Liver (tissue), 8 donors: ENCODE measurements at regions not wholly inside any gene's neighbourhood (a gene's known extent, or its start where the extent isn't known, plus 50 kb on each side); places are given as distances from the start of the nearest gene placed in this dataset.

Source experiments
- DNase-seq: peaks from one replicate; pipeline ENCODE4 v3.0.0-alpha.2; 2017; ENCODE audit warnings: low spot score
- H3K27ac ChIP-seq, 2 donors: one replicate each; pipeline ENCODE4 v1.7.0; 2013; ENCODE audit warnings: inconsistent platforms in 2 of 2, low read length in 2 of 2, control low read depth in 1 of 2, low read depth in 1 of 2, mild to moderate bottlenecking in 1 of 2
- H3K27me3 ChIP-seq, 4 donors: one replicate each; pipeline versions ENCODE4 v1.6.1 to v1.7.0; 2013; ENCODE audit warnings: low read length in 3 of 4, inconsistent platforms in 1 of 4, mild to moderate bottlenecking in 1 of 4, moderate library complexity in 1 of 4; ENCODE audit not compliant: control insufficient read depth in 4 of 4, insufficient read depth in 4 of 4
- H3K36me3 ChIP-seq, 4 donors: one replicate each; pipeline versions ENCODE4 v1.6.1 to v1.7.0; 2013; ENCODE audit warnings: low read length in 3 of 4, mild to moderate bottlenecking in 3 of 4, low read depth in 1 of 4, moderate library complexity in 1 of 4; ENCODE audit not compliant: control insufficient read depth in 4 of 4, insufficient read depth in 3 of 4
- H3K4me1 ChIP-seq, 4 donors: one replicate each; pipeline versions ENCODE4 v1.6.1 to v1.7.0; 2013; ENCODE audit warnings: low read length in 3 of 4, mild to moderate bottlenecking in 3 of 4, moderate library complexity in 1 of 4; ENCODE audit not compliant: control insufficient read depth in 4 of 4, insufficient read depth in 4 of 4
- H3K4me3 ChIP-seq, 3 donors: one replicate each; pipeline versions ENCODE4 v1.6.1 to v1.7.0; 2013; ENCODE audit warnings: low read length in 3 of 3, control low read depth in 1 of 3, low read depth in 1 of 3, mild to moderate bottlenecking in 1 of 3
- H3K9ac ChIP-seq, 2 donors: one replicate each; pipeline ENCODE4 v1.7.0; 2013; ENCODE audit warnings: low read length in 2 of 2, mild to moderate bottlenecking in 2 of 2, moderate library complexity in 2 of 2, control low read depth in 1 of 2, low read depth in 1 of 2
- H3K9me3 ChIP-seq, 4 donors: one replicate each; pipeline versions ENCODE4 v1.6.1 to v1.7.0; 2013; ENCODE audit warnings: low read length in 3 of 4; ENCODE audit not compliant: control insufficient read depth in 4 of 4
- EGR1 ChIP-seq, 2 donors: IDR thresholded peaks; 2 replicates each; pipeline ENCODE4 v1.6.1; 2016 to 2018; ENCODE audit warnings: antibody characterized with exemption in 2 of 2, low read depth in 2 of 2
- FOXA1 ChIP-seq: IDR thresholded peaks from 2 replicates; pipeline ENCODE4 v1.6.1; 2016; ENCODE audit warnings: antibody characterized with exemption
- FOXA2 ChIP-seq: IDR thresholded peaks from 2 replicates; pipeline ENCODE4 v1.6.1; 2016; ENCODE audit warnings: antibody characterized with exemption
- GABPA ChIP-seq, 2 donors: IDR thresholded peaks in 1 of 2; conservative IDR thresholded peaks in 1 of 2; 2 replicates each; pipeline ENCODE4 v1.6.1; 2016; ENCODE audit warnings: antibody characterized with exemption in 2 of 2, mild to moderate bottlenecking in 1 of 2, moderate library complexity in 1 of 2
- HNF4A ChIP-seq, 2 donors: conservative IDR thresholded peaks; 2 replicates each; pipeline ENCODE4 v1.6.1; 2016; ENCODE audit warnings: antibody characterized with exemption in 2 of 2, mild to moderate bottlenecking in 2 of 2
- HNF4G ChIP-seq: IDR thresholded peaks from 2 replicates; pipeline ENCODE4 v1.6.1; 2016; ENCODE audit warnings: antibody characterized with exemption
- JUND ChIP-seq, 2 donors: IDR thresholded peaks; 2 replicates each; pipeline ENCODE4 v1.6.1; 2016; ENCODE audit warnings: antibody characterized with exemption in 2 of 2
- NR2F2 ChIP-seq: IDR thresholded peaks from 2 replicates; pipeline ENCODE4 v1.6.1; 2016; ENCODE audit warnings: antibody characterized with exemption
- RAD21 ChIP-seq, 2 donors: IDR thresholded peaks; 2 replicates each; pipeline ENCODE4 v1.6.1; 2016; ENCODE audit warnings: antibody characterized with exemption in 2 of 2, mild to moderate bottlenecking in 2 of 2
- RXRA ChIP-seq, 2 donors: IDR thresholded peaks; 2 replicates each; pipeline ENCODE4 v1.6.1; 2017 to 2018; ENCODE audit warnings: antibody characterized with exemption in 2 of 2, mild to moderate bottlenecking in 1 of 2
- SP1 ChIP-seq: IDR thresholded peaks from 2 replicates; pipeline ENCODE4 v1.6.1; 2018; ENCODE audit warnings: antibody characterized with exemption, mild to moderate bottlenecking
- TAF1 ChIP-seq: conservative IDR thresholded peaks from 2 replicates; pipeline ENCODE4 v1.6.1; 2016; ENCODE audit warnings: antibody characterized with exemption, mild to moderate bottlenecking
- YY1 ChIP-seq: IDR thresholded peaks from 2 replicates; pipeline ENCODE4 v1.6.1; 2016; ENCODE audit warnings: antibody characterized with exemption, mild to moderate bottlenecking
- WGBS: extraction: QIAGEN DNeasy Blood & Tissue Kit; methylation state at CpG from one replicate; pipeline ENCODE4 v1.1.7; 2013; 5-methylcytosine and 5-hydroxymethylcytosine counted together
- TF ChIP-seq, protein P1 (sequence below): IDR thresholded peaks from 2 replicates; pipeline ENCODE4 v1.6.1; 2016; ENCODE audit warnings: antibody characterized with exemption
- TF ChIP-seq, protein P2 (sequence below): IDR thresholded peaks from 2 replicates; pipeline ENCODE4 v1.6.1; 2016; ENCODE audit warnings: antibody characterized with exemption
- TF ChIP-seq, protein P3 (sequence below): IDR thresholded peaks from 2 replicates; pipeline ENCODE4 v1.6.1; 2016; ENCODE audit warnings: antibody characterized with exemption, mild to moderate bottlenecking
- TF ChIP-seq, protein P4 (sequence below): fragments of 150-350 bp; IDR thresholded peaks from 2 replicates; pipeline ENCODE4 v1.5.1; 2017; ENCODE audit warnings: improper control_type of control experiment, low read depth, low read length; ENCODE audit not compliant: missing input control
- TF ChIP-seq, protein P5 (sequence below): IDR thresholded peaks from 2 replicates; pipeline ENCODE4 v1.6.1; 2016; ENCODE audit warnings: antibody characterized with exemption
- donor health status: healthy.
- donor health status: healthy.
- donor health status: healthy.
- donor health status: healthy.
- donor health status: healthy.

DNA sequence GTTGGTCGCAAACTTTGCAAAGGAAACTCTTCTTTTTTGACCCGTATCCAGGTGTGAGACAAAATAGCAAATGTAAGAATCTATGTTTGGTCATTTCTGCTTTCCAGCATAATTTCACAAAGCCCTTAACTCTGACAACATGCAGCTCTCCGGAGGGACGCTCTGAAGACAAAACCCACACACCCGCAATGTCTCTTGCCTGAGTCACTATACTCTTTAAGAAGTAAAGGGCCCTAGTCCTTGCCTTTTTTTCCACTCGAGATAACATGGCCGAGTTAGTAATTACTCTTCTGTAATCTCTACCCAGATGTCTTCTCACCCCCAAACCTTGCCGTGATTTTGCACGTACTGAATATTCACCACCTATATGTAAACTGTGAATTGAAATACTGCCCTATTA lies 115.7 kb upstream of the ADAMTS9 start:
- DNase-seq: no peak
- H3K4me3 ChIP-seq: no peak overlapping the region
- no peaks in the 10 kb centered on the region for H3K36me3 ChIP-seq
- H3K4me1 ChIP-seq: peaks cover 0 to 5% (median 0%) of the 10 kb centered on the region in 4 donors
- no peaks in the 10 kb centered on the region for H3K27me3 ChIP-seq
- no peak overlapping the region for H3K9ac ChIP-seq
- no peaks in the 10 kb centered on the region for H3K9me3 ChIP-seq
- no peak overlapping the region for H3K27ac ChIP-seq
- WGBS: 91% methylated on average over 9 of the region's 9 CpGs
- TF ChIP-seq NR2F2 (no peak), TAF1 (no peak), RAD21 (IDR thresholded peaks at IDR 0.05) (no peak), HNF4A (conservative IDR thresholded peaks at IDR 0.05) (no peak), FOXA2 (no peak), YY1 (no peak), GABPA (IDR thresholded peaks at IDR 0.05 in 1 of 2, conservative IDR thresholded peaks at IDR 0.05 in 1 of 2) (no peak), EGR1 (IDR thresholded peaks at IDR 0.05; ENCODE audit: low read depth in 2 of 2) (no peak), HNF4G (no peak), SP1 (no peak), FOXA1 (no peak), JUND (IDR thresholded peaks at IDR 0.05) (no peak), RXRA (IDR thresholded peaks at IDR 0.05) (no peak)
- TF ChIP-seq, protein P1, sequence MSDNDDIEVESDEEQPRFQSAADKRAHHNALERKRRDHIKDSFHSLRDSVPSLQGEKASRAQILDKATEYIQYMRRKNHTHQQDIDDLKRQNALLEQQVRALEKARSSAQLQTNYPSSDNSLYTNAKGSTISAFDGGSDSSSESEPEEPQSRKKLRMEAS: no peak
- TF ChIP-seq, protein P2, sequence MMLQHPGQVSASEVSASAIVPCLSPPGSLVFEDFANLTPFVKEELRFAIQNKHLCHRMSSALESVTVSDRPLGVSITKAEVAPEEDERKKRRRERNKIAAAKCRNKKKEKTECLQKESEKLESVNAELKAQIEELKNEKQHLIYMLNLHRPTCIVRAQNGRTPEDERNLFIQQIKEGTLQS: no peak
- TF ChIP-seq, protein P3, sequence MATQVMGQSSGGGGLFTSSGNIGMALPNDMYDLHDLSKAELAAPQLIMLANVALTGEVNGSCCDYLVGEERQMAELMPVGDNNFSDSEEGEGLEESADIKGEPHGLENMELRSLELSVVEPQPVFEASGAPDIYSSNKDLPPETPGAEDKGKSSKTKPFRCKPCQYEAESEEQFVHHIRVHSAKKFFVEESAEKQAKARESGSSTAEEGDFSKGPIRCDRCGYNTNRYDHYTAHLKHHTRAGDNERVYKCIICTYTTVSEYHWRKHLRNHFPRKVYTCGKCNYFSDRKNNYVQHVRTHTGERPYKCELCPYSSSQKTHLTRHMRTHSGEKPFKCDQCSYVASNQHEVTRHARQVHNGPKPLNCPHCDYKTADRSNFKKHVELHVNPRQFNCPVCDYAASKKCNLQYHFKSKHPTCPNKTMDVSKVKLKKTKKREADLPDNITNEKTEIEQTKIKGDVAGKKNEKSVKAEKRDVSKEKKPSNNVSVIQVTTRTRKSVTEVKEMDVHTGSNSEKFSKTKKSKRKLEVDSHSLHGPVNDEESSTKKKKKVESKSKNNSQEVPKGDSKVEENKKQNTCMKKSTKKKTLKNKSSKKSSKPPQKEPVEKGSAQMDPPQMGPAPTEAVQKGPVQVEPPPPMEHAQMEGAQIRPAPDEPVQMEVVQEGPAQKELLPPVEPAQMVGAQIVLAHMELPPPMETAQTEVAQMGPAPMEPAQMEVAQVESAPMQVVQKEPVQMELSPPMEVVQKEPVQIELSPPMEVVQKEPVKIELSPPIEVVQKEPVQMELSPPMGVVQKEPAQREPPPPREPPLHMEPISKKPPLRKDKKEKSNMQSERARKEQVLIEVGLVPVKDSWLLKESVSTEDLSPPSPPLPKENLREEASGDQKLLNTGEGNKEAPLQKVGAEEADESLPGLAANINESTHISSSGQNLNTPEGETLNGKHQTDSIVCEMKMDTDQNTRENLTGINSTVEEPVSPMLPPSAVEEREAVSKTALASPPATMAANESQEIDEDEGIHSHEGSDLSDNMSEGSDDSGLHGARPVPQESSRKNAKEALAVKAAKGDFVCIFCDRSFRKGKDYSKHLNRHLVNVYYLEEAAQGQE: no peak
- TF ChIP-seq, protein P4, sequence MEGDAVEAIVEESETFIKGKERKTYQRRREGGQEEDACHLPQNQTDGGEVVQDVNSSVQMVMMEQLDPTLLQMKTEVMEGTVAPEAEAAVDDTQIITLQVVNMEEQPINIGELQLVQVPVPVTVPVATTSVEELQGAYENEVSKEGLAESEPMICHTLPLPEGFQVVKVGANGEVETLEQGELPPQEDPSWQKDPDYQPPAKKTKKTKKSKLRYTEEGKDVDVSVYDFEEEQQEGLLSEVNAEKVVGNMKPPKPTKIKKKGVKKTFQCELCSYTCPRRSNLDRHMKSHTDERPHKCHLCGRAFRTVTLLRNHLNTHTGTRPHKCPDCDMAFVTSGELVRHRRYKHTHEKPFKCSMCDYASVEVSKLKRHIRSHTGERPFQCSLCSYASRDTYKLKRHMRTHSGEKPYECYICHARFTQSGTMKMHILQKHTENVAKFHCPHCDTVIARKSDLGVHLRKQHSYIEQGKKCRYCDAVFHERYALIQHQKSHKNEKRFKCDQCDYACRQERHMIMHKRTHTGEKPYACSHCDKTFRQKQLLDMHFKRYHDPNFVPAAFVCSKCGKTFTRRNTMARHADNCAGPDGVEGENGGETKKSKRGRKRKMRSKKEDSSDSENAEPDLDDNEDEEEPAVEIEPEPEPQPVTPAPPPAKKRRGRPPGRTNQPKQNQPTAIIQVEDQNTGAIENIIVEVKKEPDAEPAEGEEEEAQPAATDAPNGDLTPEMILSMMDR: no peak
- TF ChIP-seq, protein P5, sequence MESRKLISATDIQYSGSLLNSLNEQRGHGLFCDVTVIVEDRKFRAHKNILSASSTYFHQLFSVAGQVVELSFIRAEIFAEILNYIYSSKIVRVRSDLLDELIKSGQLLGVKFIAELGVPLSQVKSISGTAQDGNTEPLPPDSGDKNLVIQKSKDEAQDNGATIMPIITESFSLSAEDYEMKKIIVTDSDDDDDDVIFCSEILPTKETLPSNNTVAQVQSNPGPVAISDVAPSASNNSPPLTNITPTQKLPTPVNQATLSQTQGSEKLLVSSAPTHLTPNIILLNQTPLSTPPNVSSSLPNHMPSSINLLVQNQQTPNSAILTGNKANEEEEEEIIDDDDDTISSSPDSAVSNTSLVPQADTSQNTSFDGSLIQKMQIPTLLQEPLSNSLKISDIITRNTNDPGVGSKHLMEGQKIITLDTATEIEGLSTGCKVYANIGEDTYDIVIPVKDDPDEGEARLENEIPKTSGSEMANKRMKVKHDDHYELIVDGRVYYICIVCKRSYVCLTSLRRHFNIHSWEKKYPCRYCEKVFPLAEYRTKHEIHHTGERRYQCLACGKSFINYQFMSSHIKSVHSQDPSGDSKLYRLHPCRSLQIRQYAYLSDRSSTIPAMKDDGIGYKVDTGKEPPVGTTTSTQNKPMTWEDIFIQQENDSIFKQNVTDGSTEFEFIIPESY: no peak

DNA sequence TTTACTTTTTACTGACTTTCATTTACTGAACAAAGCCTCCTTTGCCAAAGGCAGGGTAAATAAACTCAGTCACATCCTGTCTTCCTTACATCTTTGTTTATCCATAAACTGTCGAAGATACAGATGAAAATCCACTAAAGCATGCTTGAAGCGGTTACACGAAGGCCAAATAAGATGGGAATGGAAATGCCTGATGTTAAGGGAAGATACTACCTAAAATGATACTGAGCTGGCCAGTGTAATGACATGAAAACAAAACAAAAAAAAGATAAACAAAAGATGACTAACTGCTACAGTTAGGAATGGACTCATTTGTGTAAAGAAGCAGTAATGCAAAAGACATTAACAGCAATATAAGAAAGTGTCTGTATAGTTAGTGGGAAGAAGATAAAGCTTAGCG lies 114.7 kb upstream of the ADAMTS9 start:
- Histone ChIP-seq H3K9ac (no peak overlapping the region), H3K4me1 (peaks cover 0 to 5% (median 0%) of the 10 kb centered on the region in 4 donors), H3K36me3 (no peaks in the 10 kb centered on the region), H3K9me3 (no peaks in the 10 kb centered on the region), H3K27me3 (no peaks in the 10 kb centered on the region), H3K4me3 (no peak overlapping the region), H3K27ac (no peak overlapping the region)
- DNase-seq: no peak
- TF ChIP-seq, protein P5: no peak
- peak; percentile 2 for TF ChIP-seq NR2F2
- 82% methylated on average over 4 of the region's 4 CpGs for WGBS
